ENCODE measurements at regions not wholly inside any gene's neighbourhood (a gene's known extent, or its start where the extent isn't known, plus 50 kb on each side); places are given as distances from the start of the nearest gene placed in this dataset.

- TF ChIP-seq, protein P1, sequence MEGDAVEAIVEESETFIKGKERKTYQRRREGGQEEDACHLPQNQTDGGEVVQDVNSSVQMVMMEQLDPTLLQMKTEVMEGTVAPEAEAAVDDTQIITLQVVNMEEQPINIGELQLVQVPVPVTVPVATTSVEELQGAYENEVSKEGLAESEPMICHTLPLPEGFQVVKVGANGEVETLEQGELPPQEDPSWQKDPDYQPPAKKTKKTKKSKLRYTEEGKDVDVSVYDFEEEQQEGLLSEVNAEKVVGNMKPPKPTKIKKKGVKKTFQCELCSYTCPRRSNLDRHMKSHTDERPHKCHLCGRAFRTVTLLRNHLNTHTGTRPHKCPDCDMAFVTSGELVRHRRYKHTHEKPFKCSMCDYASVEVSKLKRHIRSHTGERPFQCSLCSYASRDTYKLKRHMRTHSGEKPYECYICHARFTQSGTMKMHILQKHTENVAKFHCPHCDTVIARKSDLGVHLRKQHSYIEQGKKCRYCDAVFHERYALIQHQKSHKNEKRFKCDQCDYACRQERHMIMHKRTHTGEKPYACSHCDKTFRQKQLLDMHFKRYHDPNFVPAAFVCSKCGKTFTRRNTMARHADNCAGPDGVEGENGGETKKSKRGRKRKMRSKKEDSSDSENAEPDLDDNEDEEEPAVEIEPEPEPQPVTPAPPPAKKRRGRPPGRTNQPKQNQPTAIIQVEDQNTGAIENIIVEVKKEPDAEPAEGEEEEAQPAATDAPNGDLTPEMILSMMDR (IDR thresholded peaks at IDR 0.05) = no peak
- no peak for TF ChIP-seq POLR2A (IDR thresholded peaks at IDR 0.05)
- H3K36me3 ChIP-seq = no peaks in the 10 kb centered on the region
- no peaks in the 10 kb centered on the region for H3K27me3 ChIP-seq
- 72 to 88% methylated on average over 2 of the region's 2 CpGs for WGBS, 2 donors
- no peak overlapping the region for H3K4me3 ChIP-seq
- no peak for DNase-seq
- intact Hi-C loops (cut with DNase I) = no loop called here
- H3K9me3 ChIP-seq = no peaks in the 10 kb centered on the region
- no peak overlapping the region for H3K27ac ChIP-seq
- H3K4me1 ChIP-seq = peaks cover 0 to 9% (median 2%) of the 10 kb centered on the region in 3 donors
Observed at GRCh38 chr5:54626407-54626806, 108.8 kb downstream of the SNX18 start.

- Histone ChIP-seq H3K9me3 (no peaks in the 10 kb centered on the region), H3K4me3 (no peak overlapping the region), H3K36me3 (no peaks in the 10 kb centered on the region), H3K27me3 (no peaks in the 10 kb centered on the region), H3K27ac (no peak overlapping the region), H3K4me1 (peaks cover 0 to 16% (median 15%) of the 10 kb centered on the region in 3 donors)
- TF ChIP-seq, protein P1 (IDR thresholded peaks at IDR 0.05) = no peak
- TF ChIP-seq POLR2A (IDR thresholded peaks at IDR 0.05) = no peak
- intact Hi-C loops (cut with DNase I) = no loop called here
- DNase-seq = no peak
- WGBS, 2 donors = 50 to 60% methylated on average over 5 to 7 of the region's 9 CpGs
Observed at GRCh38 chr5:54624805-54625568, 107.4 kb downstream of the SNX18 start.

GRCh38 chr5:54621709-54622108 is 104.2 kb downstream of the SNX18 start:
- DNase-seq = no peak
- 69 to 76% methylated on average over 5 of the region's 5 CpGs for WGBS, 2 donors
- Histone ChIP-seq H3K4me3 (no peak overlapping the region), H3K9me3 (no peaks in the 10 kb centered on the region), H3K4me1 (peaks cover 0 to 27% (median 26%) of the 10 kb centered on the region in 3 donors), H3K36me3 (no peaks in the 10 kb centered on the region), H3K27ac (no peak overlapping the region), H3K27me3 (no peaks in the 10 kb centered on the region)
- intact Hi-C loops (cut with DNase I) = no loop called here
- TF ChIP-seq POLR2A (IDR thresholded peaks at IDR 0.05) = no peak
- TF ChIP-seq, protein P1 (IDR thresholded peaks at IDR 0.05) = no peak

GRCh38 chr5:54621048-54621447 is 103.5 kb downstream of the SNX18 start:
- no peak for DNase-seq
- peak overlapping the region in 1 of 4 donors; percentile 5 for H3K27ac ChIP-seq
- H3K4me3 ChIP-seq = no peak overlapping the region
- no peaks in the 10 kb centered on the region for H3K36me3 ChIP-seq
- intact Hi-C loops (cut with DNase I) = no loop called here
- peaks cover 3 to 34% (median 31%) of the 10 kb centered on the region in 3 donors for H3K4me1 ChIP-seq
- TF ChIP-seq POLR2A (IDR thresholded peaks at IDR 0.05) = no peak
- TF ChIP-seq, protein P1 (IDR thresholded peaks at IDR 0.05) = no peak
- H3K27me3 ChIP-seq = no peaks in the 10 kb centered on the region
- whole genome bisulfite sequencing, 2 donors = 47 to 59% methylated on average over 1 of the region's 1 CpG
- no peaks in the 10 kb centered on the region for H3K9me3 ChIP-seq

- H3K27me3 ChIP-seq = no peaks in the 10 kb centered on the region
- H3K4me1 ChIP-seq = peaks cover 3 to 41% (median 37%) of the 10 kb centered on the region in 3 donors
- intact Hi-C loops (cut with DNase I) = no loop called here
- H3K4me3 ChIP-seq = no peak overlapping the region
- no peak for DNase-seq
- H3K27ac ChIP-seq = peak overlapping the region in 1 of 4 donors; percentile 5
- no peaks in the 10 kb centered on the region for H3K36me3 ChIP-seq
- 25 to 40% methylated on average over 3 of the region's 3 CpGs for WGBS, 2 donors
- TF ChIP-seq, protein P1 (IDR thresholded peaks at IDR 0.05) = no peak
- no peak for TF ChIP-seq POLR2A (IDR thresholded peaks at IDR 0.05)
- H3K9me3 ChIP-seq = no peaks in the 10 kb centered on the region
Observed at GRCh38 chr5:54620141-54620933, 102.8 kb downstream of the SNX18 start.
